ENCODE measurements at regions not wholly inside any gene's neighbourhood (a gene's known extent, or its start where the extent isn't known, plus 50 kb on each side); places are given as distances from the start of the nearest gene placed in this dataset.
"Not testable (repeated sequence)": the region's sequence is repeated elsewhere in the genome, so short reads cannot be mapped to it uniquely, and the experiment has no call there.

- not testable (repeated sequence) for H3K4me3 ChIP-seq (replicated peaks; ENCODE audit: low read depth, low read length); DNase-seq (ENCODE audit: low read depth)
Observed at GRCh38 chr10:109809954-109810353, 113.4 kb downstream of the XPNPEP1 start.

GRCh38 chr10:109801191-109801590 is 122.1 kb downstream of the XPNPEP1 start:
- not testable (repeated sequence) for DNase-seq (ENCODE audit: low read depth); H3K4me3 ChIP-seq (replicated peaks; ENCODE audit: low read depth, low read length)

- H3K4me3 ChIP-seq (replicated peaks; ENCODE audit: low read depth, low read length) = no peak overlapping the region
- no peak for TF ChIP-seq CTCF (IDR thresholded peaks at IDR 0.05; ENCODE audit: low read length, missing control alignments)
- DNase-seq (ENCODE audit: low read depth) = no peak
Observed at GRCh38 chr10:109790647-109791046, 132.7 kb downstream of the XPNPEP1 start.

GRCh38 chr10:109784236-109784635 is 139.1 kb downstream of the XPNPEP1 start:
- no peak for DNase-seq (ENCODE audit: low read depth)
- no peak overlapping the region for H3K4me3 ChIP-seq (replicated peaks; ENCODE audit: low read depth, low read length)
- TF ChIP-seq CTCF (IDR thresholded peaks at IDR 0.05; ENCODE audit: low read length, missing control alignments) = no peak

GRCh38 chr10:109783286-109783685 is 140.0 kb downstream of the XPNPEP1 start:
- DNase-seq (ENCODE audit: low read depth) = no peak
- no peak overlapping the region for H3K4me3 ChIP-seq (replicated peaks; ENCODE audit: low read depth, low read length)
- TF ChIP-seq CTCF (IDR thresholded peaks at IDR 0.05; ENCODE audit: low read length, missing control alignments) = no peak

GRCh38 chr10:109780997-109781396 is 142.3 kb downstream of the XPNPEP1 start:
- no peak for DNase-seq (ENCODE audit: low read depth)
- TF ChIP-seq CTCF (IDR thresholded peaks at IDR 0.05; ENCODE audit: low read length, missing control alignments) = no peak
- H3K4me3 ChIP-seq (replicated peaks; ENCODE audit: low read depth, low read length) = no peak overlapping the region

- no peak for DNase-seq (ENCODE audit: low read depth)
- no peak overlapping the region for H3K4me3 ChIP-seq (replicated peaks; ENCODE audit: low read depth, low read length)
- TF ChIP-seq CTCF (IDR thresholded peaks at IDR 0.05; ENCODE audit: low read length, missing control alignments) = no peak
Observed at GRCh38 chr10:109778993-109779392, 144.3 kb downstream of the XPNPEP1 start.

- H3K4me3 ChIP-seq (replicated peaks; ENCODE audit: low read depth, low read length) = no peak overlapping the region
- no peak for TF ChIP-seq CTCF (IDR thresholded peaks at IDR 0.05; ENCODE audit: low read length, missing control alignments)
- DNase-seq (ENCODE audit: low read depth) = no peak
Observed at GRCh38 chr10:109774121-109774440, 149.2 kb downstream of the XPNPEP1 start.

All from fibroblast of pulmonary artery (primary cell).